Large intestine (tissue), 3 donors: ENCODE measurements at regions not wholly inside any gene's neighbourhood (a gene's known extent, or its start where the extent isn't known, plus 50 kb on each side); places are given as distances from the start of the nearest gene placed in this dataset.

ENCODE experiments used
- DNase-seq, 2 donors: peaks; one replicate each; pipeline versions ENCODE4 v3.0.0 to v3.0.0-alpha.2; 2013
- H3K27ac ChIP-seq: one replicate; pipeline ENCODE4 v1.5.1; 2013; ENCODE audit warnings: low read length
- H3K27me3 ChIP-seq: 2 replicates; pipeline ENCODE4 v1.6.1; 2013; ENCODE audit warnings: low read length; ENCODE audit not compliant: control insufficient read depth, insufficient read depth
- H3K36me3 ChIP-seq: 2 replicates; pipeline ENCODE4 v1.6.1; 2013; ENCODE audit warnings: low read length; ENCODE audit not compliant: control insufficient read depth, insufficient read depth
- H3K4me1 ChIP-seq: one replicate; pipeline ENCODE4 v1.6.1; 2013; ENCODE audit warnings: low read length; ENCODE audit not compliant: control insufficient read depth, insufficient read depth
- H3K4me3 ChIP-seq: one replicate; pipeline ENCODE4 v1.5.1; 2013; ENCODE audit warnings: low read length
- H3K9me3 ChIP-seq: one replicate; pipeline ENCODE4 v1.6.1; 2013; ENCODE audit warnings: mild to moderate bottlenecking, low read depth, low read length, moderate library complexity; ENCODE audit not compliant: control insufficient read depth
- WGBS: methylation state at CpG from one replicate; pipeline ENCODE4 v1.1.5; 2013; ENCODE audit warnings: low lambda C conversion rate; ENCODE audit not compliant: insufficient coverage; 5-methylcytosine and 5-hydroxymethylcytosine counted together

DNA sequence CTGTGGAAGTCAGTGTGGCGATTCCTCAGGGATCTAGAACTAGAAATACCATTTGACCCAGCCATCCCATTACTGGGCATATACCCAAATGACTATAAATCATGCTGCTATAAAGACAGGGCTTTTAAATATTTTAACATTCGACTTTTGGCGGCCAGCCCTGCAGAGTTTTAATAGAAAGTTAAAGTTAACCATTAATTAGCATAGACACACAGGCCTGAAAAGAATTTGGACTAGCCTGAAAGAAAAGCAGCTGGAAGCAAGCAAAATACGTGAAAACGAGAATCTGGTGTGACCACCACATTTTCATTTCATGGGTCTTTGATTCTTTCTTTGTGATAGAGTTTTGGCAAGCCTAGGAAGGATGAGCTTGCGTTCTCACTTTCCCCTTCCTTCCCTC lies 184.0 kb downstream of the SCG2 start:
- H3K27ac ChIP-seq = no peak overlapping the region
- 90% methylated on average over 3 of the region's 6 CpGs for WGBS
- H3K36me3 ChIP-seq = no peaks in the 10 kb centered on the region
- DNase-seq = no peak
- no peak overlapping the region for H3K4me3 ChIP-seq
- H3K4me1 ChIP-seq = no peaks in the 10 kb centered on the region
- no peaks in the 10 kb centered on the region for H3K27me3 ChIP-seq
- no peaks in the 10 kb centered on the region for H3K9me3 ChIP-seq

DNA sequence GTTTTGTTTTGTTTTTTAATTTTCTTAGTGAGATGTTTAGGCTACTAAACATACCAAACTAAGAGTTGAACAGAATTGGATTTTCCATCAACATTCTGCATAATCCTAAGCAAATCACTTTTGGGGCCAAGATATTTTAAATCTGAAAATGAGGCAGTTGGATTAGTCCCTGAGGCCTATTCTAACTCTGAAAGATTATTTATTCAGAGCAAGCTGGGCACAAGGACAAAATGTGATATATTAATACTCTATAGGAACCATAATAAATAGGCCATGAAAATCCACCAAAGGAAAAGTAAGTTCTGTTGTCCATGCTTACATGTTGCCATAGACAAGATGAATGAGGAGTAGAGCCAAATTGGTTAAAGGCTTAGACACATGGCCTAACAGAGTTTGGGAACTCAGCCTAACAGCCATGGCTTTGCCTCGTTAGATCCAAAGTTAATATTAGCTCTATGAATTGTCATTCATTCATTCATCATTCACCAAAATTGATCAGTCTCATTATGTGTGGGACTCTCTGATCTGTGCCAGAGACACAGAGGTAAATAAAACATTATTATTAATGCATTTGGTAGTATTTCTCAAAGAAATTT lies 183.5 kb downstream of the SCG2 start:
- Histone ChIP-seq H3K4me1 (no peaks in the 10 kb centered on the region), H3K9me3 (no peaks in the 10 kb centered on the region), H3K4me3 (no peak overlapping the region), H3K36me3 (no peaks in the 10 kb centered on the region), H3K27me3 (no peaks in the 10 kb centered on the region), H3K27ac (no peak overlapping the region)
- no peak for DNase-seq
- WGBS = 80% methylated on average over 1 of the region's 1 CpG

DNA sequence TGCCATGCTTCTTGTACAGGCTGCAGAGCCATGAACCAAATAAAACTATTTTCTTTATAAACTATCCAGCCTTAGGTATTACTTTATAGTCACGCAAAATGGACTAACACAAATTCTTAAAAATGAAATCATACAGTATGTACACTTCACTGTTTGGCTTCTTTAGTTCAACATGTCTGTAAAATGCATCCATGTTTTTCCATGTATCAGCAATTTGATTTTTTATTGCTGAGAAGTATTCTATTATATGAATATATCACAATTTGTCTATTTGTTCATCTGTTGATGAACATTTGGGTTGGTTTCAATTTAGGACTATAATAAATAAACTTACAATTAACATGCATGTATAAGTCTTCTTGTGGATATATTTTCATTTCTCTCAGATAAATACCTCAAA lies 182.1 kb downstream of the SCG2 start:
- Histone ChIP-seq H3K4me3 (no peak overlapping the region), H3K27ac (no peak overlapping the region), H3K27me3 (no peaks in the 10 kb centered on the region), H3K36me3 (no peaks in the 10 kb centered on the region), H3K4me1 (no peaks in the 10 kb centered on the region), H3K9me3 (no peaks in the 10 kb centered on the region)
- no peak for DNase-seq
- WGBS = 88% methylated on average over 1 of the region's 1 CpG

DNA sequence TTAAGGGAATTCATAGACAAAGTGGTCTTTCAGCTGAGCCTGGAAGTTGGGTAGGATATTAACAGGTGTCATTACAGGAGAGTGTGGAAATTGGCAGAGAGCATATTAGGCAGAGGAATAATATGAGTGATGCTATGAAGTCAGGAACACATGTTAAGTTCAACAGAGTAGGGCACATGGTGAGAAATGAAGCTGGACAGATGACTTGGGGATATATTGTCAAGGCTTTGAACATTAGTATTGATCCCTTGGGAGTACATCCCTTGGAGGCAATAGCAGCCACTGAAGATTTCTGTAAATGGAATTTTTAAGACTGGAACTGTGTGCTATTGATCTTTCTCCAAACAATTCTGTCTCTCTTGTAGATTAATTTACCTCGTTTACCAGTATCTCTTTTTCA lies 170.7 kb downstream of the SCG2 start:
- no peaks in the 10 kb centered on the region for H3K4me1 ChIP-seq
- no peak overlapping the region for H3K4me3 ChIP-seq
- 63% methylated on average over 1 of the region's 1 CpG for WGBS

DNA sequence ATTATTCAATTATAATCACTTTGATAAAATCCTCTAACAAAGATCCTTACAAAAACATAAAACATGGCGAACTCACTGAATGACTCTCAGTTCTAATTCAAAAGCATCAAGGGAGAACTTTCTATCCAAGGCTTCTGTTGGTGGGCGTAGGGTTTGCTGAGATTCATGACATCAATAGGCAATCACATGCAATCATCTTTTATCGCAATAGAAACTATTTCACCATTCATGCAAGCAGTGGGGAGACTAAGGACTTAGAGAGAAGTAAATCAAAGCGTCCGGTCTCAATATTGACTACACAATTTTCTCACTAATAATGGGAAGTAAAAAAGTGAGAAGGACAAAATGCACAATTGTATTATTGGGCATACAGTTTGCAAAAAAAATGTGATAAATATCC lies 168.7 kb downstream of the SCG2 start:
- no peaks in the 10 kb centered on the region for H3K36me3 ChIP-seq
- no peaks in the 10 kb centered on the region for H3K4me1 ChIP-seq
- H3K9me3 ChIP-seq = no peaks in the 10 kb centered on the region
- no peaks in the 10 kb centered on the region for H3K27me3 ChIP-seq
- H3K4me3 ChIP-seq = no peak overlapping the region
- DNase-seq = no peak
- H3K27ac ChIP-seq = no peak overlapping the region
- 100% methylated on average over 3 of the region's 5 CpGs for WGBS

More for the DNA sequence above, 170.7 kb downstream of the SCG2 start:
- no peak for DNase-seq
- no peaks in the 10 kb centered on the region for H3K27me3 ChIP-seq
- no peak overlapping the region for H3K27ac ChIP-seq
- H3K36me3 ChIP-seq = no peaks in the 10 kb centered on the region
- no peaks in the 10 kb centered on the region for H3K9me3 ChIP-seq

DNA sequence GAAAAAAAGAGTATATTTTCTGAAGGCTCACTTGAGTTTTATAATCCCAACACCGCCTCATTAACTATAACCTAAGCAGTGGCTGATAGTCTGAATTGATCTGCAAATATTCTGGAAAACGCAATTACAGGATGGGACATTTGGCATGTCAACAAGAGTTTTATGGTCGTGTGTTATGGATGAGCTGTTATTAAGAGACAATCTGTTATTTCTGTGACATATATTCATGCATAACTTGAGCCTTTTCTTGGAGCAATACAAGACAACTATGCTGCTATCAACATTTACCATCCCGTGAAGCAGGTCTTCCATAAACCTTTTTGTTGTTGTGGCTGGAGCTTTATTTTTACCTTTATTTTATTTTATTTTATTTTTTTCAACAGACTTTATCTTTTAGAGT lies 164.4 kb downstream of the SCG2 start:
- no peaks in the 10 kb centered on the region for H3K4me1 ChIP-seq
- H3K27me3 ChIP-seq = no peaks in the 10 kb centered on the region
- no peak overlapping the region for H3K27ac ChIP-seq
- 70% methylated on average over 1 of the region's 4 CpGs for WGBS
- no peak for DNase-seq
- no peak overlapping the region for H3K4me3 ChIP-seq
- H3K36me3 ChIP-seq = no peaks in the 10 kb centered on the region
- no peaks in the 10 kb centered on the region for H3K9me3 ChIP-seq

DNA sequence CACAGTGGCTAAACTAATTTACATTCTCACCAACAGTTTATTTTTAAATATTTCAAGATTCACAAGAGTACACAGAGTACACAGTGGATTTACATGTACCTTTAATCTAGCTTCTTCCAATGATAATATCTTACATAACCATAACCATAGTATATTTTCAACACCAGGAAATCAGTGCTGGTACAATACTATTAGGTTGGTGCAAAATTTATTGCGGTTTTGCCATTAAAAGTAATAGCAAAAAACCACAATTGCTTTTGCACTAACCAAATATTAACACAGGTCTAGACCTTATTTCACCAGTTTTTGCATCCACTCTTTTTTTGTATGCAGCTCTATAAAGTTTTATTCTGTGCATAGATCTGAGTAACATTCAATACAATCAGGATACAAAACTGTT lies 163.0 kb downstream of the SCG2 start:
- Histone ChIP-seq H3K9me3 (no peaks in the 10 kb centered on the region), H3K4me1 (no peaks in the 10 kb centered on the region), H3K4me3 (no peak overlapping the region), H3K36me3 (no peaks in the 10 kb centered on the region), H3K27ac (no peak overlapping the region), H3K27me3 (no peaks in the 10 kb centered on the region)
- DNase-seq = no peak
- WGBS = no CpG with 5 or more reads among the region's 1 CpG

DNA sequence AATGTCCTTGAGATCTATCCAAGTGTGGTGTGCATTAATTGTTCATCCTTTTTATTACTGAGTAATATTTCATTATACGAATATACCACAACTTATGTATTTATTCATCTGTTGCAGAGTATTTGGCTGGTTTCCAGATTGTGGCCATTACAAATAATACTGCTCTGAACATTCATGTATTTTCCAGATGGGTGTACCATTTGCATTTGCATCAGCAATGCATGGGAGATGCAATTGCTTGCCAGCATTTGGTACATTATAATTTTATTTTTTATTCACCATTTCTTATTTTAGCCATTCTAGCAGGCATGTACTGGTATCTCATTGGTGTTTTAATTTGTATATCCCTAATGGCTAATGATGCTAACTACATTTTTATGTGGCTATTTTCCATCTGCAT lies 162.4 kb downstream of the SCG2 start:
- no peak for DNase-seq

DNA sequence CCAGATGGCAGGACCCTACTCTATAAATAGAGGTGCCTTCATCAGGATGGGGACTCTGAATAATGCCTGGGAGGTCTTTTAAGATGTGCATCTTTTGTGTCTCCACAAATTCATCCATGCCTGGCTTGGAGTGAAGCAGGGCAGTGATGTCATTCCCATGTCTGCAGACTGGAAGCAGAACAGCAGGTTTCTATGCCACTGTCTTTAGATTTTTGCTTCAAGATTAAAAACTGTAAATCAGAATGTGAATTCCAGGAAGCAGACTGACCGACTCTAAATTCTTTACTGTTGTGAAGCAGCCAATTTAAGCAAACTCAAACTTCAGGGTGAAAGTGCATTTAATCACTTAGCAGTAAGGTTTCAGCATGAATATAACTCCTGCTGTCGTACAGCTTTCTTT lies 159.3 kb downstream of the SCG2 start:
- Histone ChIP-seq H3K4me1 (no peaks in the 10 kb centered on the region), H3K9me3 (no peaks in the 10 kb centered on the region), H3K27me3 (no peaks in the 10 kb centered on the region), H3K27ac (no peak overlapping the region), H3K4me3 (no peak overlapping the region), H3K36me3 (no peaks in the 10 kb centered on the region)
- DNase-seq = no peak
- 83% methylated on average over 2 of the region's 2 CpGs for WGBS

More for the DNA sequence above, 162.4 kb downstream of the SCG2 start:
- H3K36me3 ChIP-seq = no peaks in the 10 kb centered on the region
- H3K27ac ChIP-seq = no peak overlapping the region
- WGBS = no CpG with 5 or more reads among the region's 1 CpG
- no peaks in the 10 kb centered on the region for H3K27me3 ChIP-seq
- no peaks in the 10 kb centered on the region for H3K9me3 ChIP-seq
- H3K4me3 ChIP-seq = no peak overlapping the region
- no peaks in the 10 kb centered on the region for H3K4me1 ChIP-seq

DNA sequence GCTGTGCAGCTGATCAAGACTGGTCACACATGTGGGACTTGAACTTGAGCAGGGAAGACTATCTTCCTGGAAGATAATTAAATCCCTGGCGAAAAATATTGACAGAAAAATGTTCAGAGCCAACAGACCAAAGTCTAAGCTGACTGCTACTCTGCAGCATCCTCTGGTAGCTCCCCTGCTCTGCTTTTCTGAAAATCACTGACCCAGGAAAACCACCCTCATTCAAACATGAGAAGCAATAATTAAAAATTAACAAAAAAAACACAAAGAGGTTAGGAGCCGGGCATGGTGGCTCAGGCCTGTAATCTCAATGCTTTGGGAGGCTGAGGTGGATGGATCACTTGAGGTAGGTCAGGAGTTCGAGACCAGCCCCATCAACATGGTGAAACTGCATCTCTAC lies 151.9 kb downstream of the SCG2 start:
- Histone ChIP-seq H3K27ac (no peak overlapping the region), H3K27me3 (no peaks in the 10 kb centered on the region), H3K4me3 (no peak overlapping the region), H3K9me3 (no peaks in the 10 kb centered on the region), H3K4me1 (no peaks in the 10 kb centered on the region), H3K36me3 (no peaks in the 10 kb centered on the region)
- 100% methylated on average over 1 of the region's 3 CpGs for WGBS
- no peak for DNase-seq

DNA sequence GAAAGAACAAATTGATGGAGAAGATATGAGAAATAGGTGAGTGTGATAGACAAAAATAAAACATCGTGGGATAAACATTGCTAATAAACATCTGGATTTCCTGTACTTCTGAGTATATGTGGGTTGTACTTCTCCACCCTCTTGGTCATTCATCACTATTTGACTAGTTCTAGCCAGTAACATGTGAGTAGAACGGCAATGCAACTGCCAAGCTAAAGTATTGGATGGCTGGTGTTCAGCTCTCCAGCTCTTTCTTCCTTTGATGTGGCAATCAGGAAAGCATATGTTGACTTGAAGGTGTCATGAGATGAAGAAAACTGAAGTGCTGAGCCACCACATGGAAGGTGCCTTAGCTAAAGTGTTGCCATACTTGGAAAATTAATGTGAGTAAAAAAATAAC lies 144.9 kb downstream of the SCG2 start:
- H3K4me1 ChIP-seq = no peaks in the 10 kb centered on the region
- 100% methylated on average over 1 of the region's 2 CpGs for WGBS
- H3K36me3 ChIP-seq = no peaks in the 10 kb centered on the region
- H3K27ac ChIP-seq = no peak overlapping the region
- H3K9me3 ChIP-seq = no peaks in the 10 kb centered on the region
- no peak for DNase-seq
- no peak overlapping the region for H3K4me3 ChIP-seq
- H3K27me3 ChIP-seq = no peaks in the 10 kb centered on the region
